GM10266 (cell line): ENCODE measurements at regions not wholly inside any gene's neighbourhood (a gene's known extent, or its start where the extent isn't known, plus 50 kb on each side); places are given as distances from the start of the nearest gene placed in this dataset.
"Not testable (repeated sequence)": the region's sequence is repeated elsewhere in the genome, so short reads cannot be mapped to it uniquely, and the experiment has no call there.

Source experiments
- DNase-seq: peaks from one replicate; pipeline ENCODE4 v3.0.0; 2012; ENCODE audit errors: extremely low spot score
- TF ChIP-seq, protein P1 (sequence below): IDR thresholded peaks from 2 replicates; pipeline ENCODE4 v1.5.1; 2012; ENCODE audit warnings: mild to moderate bottlenecking, low read depth; ENCODE audit not compliant: control insufficient read depth, insufficient read depth; ENCODE audit errors: missing control alignments

GRCh38 chr14:105982664-105983063 lies 456.3 kb downstream of the TMEM121 start:
- DNase-seq, result no peak
- TF ChIP-seq, protein P1, sequence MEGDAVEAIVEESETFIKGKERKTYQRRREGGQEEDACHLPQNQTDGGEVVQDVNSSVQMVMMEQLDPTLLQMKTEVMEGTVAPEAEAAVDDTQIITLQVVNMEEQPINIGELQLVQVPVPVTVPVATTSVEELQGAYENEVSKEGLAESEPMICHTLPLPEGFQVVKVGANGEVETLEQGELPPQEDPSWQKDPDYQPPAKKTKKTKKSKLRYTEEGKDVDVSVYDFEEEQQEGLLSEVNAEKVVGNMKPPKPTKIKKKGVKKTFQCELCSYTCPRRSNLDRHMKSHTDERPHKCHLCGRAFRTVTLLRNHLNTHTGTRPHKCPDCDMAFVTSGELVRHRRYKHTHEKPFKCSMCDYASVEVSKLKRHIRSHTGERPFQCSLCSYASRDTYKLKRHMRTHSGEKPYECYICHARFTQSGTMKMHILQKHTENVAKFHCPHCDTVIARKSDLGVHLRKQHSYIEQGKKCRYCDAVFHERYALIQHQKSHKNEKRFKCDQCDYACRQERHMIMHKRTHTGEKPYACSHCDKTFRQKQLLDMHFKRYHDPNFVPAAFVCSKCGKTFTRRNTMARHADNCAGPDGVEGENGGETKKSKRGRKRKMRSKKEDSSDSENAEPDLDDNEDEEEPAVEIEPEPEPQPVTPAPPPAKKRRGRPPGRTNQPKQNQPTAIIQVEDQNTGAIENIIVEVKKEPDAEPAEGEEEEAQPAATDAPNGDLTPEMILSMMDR, result no peak

GRCh38 chr14:105986894-105987284 lies 460.5 kb downstream of the TMEM121 start:
- DNase-seq, result no peak
- TF ChIP-seq, protein P1, result no peak

DNA sequence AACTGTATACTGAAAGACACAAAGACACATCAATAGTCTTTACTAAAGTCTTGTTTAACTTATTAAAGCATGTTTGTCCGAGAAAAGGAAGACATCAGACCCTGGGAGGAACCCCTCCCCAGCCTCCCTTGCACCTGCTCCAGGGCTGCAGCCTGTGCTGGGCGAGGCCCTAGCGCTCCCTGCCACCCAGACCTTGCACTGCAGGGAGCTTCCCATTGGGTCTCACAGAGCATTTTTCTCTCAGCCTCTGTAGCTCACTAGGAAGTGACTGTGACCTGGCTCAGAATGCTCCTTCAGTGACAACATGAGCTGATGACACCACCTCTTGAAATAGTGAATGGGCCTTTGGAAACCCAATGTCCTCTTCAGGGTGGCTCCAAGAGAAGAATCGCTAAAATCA lies 461.2 kb downstream of the TMEM121 start:
- no peak for DNase-seq
- TF ChIP-seq, protein P1, result no peak

DNA sequence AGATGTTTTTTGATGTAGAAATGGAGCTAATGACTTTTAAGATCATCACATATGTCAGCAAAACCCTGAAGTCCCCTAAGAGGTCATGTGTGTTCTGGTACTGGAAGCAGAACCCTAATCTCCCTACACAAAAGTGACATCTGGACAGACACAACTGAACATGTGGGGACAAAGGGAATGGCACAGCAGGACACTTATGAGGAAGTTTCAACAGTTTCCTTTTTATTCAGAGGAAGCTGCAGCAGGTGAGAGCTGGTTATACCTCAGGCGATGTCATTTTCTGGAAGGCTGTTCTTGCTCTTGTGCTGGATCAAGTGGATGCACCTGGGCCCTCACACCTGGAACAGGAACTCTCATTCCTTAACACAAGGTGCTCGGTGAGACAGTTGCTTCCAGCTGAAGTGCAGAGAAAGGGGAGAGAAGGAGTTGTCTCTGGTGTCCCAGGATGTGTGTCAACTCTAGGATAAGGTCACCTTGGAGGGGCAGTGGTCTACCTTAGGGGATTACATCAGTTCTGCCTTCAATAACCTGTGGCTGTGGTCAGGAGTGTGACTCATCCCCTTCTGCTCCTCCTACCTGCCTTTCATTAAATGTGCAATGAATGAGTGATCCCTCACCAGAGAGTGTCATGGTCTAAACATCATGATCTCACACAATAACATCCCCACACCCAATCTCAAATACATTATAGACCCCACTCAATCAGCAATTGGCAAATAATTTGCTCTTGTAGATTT lies 463.4 kb downstream of the TMEM121 start:
- TF ChIP-seq, protein P1, result no peak

DNA sequence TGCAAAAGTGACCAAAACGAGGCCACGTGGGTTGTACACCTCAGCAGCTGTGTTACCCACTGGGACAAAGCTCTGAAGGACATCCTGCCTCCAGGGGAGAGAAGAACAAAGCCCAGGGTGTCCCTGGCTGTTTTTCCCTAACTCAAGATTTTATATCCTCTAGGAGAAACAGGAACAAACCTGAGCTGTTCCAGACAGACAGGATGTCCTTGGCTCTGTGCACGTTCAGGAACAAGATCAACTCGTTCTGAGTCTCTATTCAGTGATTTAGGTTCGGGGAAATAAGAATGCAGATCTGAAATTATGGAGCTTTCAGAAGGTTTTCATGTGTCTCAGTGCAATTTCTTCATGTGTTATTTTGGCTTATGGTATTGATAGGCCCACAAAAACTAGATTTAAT lies 465.3 kb downstream of the TMEM121 start:
- not testable (repeated sequence) for DNase-seq

More for the DNA sequence above, 463.4 kb downstream of the TMEM121 start:
- no peak for DNase-seq

GRCh38 chr14:105993814-105994213 lies 467.4 kb downstream of the TMEM121 start:
- DNase-seq, result no peak
- TF ChIP-seq, protein P1, result no peak

DNA sequence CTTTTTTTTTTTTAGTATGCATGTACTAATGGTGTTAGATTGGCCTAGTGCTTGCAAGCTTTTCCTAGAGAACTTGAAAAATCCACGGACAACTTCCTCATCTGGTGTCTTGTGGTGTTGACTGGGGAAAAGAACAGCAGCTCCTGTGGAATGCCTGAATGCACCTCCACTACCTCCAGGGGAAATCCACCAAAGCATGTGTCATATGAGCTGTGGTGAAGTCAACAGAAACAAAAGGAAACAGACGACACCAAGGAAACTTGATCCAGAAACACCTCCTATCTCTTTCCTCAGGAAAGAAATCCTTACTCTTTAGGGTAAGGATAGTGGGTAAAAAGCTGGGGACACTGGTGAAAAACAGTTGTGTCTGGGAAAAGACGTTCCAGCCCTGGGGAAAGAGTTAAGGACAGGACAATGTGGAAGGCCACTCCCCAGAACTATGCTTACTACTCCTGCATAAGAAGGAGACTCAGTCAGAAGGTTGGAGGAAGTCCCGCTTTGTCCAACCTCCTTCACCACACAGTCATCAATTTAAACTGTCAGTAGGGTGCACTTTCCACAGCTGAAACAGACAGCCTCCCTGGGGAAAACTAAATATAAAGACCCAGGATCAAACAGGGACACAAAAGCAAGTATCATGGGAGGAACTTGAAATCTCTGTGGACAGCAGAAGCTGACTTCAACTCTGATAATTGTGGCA lies 468.8 kb downstream of the TMEM121 start:
- not testable (repeated sequence) for DNase-seq

GRCh38 chr14:105998597-105998996 lies 472.2 kb downstream of the TMEM121 start:
- DNase-seq, result not testable (repeated sequence)

GRCh38 chr14:105999361-106000028 lies 473.1 kb downstream of the TMEM121 start:
- DNase-seq, result peak; percentile 50
- TF ChIP-seq, protein P1, result peak; percentile 84
